HG03045 (cell line): ENCODE measurements at regions not wholly inside any gene's neighbourhood (a gene's known extent, or its start where the extent isn't known, plus 50 kb on each side); places are given as distances from the start of the nearest gene placed in this dataset.

ENCODE experiments used
- ATAC-seq: cut with Tn5 transposase; IDR thresholded peaks from one replicate; pipeline ENCODE4 v1.9.1; 2021; ENCODE audit warnings: mild to moderate bottlenecking, moderate library complexity; ENCODE audit not compliant: unreplicated experiment

DNA sequence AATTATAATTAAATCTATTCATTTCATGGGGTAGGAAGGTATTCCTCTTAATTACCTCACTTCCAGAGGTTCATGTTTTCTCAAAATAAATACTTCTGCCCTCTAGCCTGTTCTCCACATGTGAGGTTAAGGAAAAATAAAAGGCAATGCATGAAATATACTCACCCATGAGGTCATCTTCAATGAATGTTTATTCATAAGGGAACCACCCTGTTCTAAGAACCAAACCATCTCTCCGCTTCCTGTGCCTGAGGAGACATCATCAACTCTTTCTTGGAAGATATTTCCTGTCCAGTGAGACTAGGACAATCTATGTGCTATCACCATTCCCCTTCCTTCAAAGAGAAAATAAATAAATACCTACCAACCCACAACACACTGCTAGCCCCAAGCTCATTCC lies 513.7 kb upstream of the PLXNA2 start:
- no peak for ATAC-seq

DNA sequence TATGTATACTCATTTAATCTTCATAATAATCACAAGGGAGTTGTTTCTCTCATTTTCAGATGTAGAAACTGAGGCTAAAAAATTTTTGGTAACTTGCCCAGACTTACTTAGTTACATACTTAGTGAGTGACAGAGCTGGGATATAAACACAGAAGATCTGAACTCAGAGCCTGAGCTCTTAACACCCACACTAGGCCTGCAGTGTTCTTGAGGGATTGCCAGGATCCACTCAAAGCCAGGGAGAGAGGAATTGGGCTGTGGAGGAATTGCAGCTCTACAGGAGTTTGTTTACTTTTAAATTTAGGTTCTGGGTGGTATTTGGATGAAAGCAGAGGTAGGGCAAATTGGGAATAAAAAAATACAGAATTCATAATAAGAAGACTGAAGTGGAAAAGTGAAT lies 515.1 kb upstream of the PLXNA2 start:
- ATAC-seq, result no peak

DNA sequence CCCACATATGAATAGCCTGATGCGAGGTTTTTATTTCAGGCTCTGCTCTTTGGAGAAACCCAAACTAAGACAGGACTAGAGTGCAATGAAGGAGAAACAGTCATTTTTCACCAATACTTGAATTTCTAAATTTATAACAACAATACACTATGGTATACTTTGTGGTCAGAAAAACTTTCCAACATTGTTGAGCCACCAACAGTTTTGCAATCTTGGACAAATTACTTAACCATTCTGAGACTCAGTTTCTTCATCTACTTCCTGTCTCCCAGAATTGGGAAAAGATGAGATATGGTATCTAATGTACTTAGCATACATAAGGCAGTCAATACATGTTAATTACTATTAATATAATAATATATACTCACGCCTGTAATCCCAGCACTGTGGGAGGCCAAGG lies 519.8 kb upstream of the PLXNA2 start:
- ATAC-seq, result no peak

DNA sequence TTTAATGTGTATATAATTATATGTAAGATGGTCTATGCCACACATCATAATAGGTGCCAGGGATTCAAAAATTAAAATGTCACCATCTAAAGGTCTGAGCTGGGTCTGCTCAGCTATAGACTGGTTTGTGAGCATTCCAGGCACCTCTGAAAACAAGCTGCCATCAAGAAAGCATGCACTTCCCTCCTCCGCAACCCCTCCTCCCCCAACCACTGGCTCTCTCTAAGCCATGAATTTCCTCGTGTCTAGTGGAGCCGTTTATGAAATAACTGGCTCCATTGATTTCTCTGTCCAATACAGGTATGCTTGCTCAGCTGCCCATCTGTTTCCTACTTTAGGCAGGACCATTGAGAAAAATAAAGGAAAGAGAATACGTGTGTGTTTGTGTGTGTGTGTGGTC lies 522.6 kb upstream of the PLXNA2 start:
- ATAC-seq, result no peak

DNA sequence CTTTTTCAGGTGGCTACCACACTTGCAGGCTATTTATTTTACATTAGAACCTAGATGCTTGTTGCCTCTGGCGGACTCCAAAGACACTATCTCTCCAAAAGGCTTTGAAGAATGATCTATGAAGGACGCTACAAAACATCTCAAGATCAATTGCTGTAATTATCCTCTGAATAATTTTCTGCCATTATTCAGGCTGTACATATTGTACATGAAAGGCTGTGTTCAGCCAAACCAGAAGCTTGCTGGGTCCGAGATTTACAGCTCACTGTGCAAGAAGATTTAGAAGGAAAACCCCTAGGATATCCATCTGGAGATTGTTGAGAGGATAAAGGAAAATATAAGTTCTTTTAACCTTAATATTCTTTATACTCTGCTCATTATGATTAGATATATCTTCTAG lies 523.6 kb upstream of the PLXNA2 start:
- no peak for ATAC-seq

DNA sequence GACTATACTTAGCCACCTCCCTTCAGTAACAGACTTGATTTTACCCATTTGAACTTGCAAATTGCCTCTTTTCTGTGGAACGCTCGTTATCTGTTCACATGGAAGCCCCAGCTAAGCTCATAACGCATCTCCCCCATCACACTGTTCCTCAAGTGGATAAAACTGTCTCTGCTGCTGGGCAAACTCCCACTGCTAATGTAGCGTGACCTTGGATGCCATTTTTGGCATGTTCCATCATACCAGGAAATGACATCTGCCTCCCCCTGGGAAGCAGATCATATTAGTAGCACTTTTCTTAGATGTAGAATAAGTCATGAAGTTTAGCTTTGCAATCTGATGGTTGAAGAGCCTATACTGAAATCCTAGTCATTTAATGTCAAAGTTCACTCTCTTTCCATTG lies 528.7 kb upstream of the PLXNA2 start:
- no peak for ATAC-seq

DNA sequence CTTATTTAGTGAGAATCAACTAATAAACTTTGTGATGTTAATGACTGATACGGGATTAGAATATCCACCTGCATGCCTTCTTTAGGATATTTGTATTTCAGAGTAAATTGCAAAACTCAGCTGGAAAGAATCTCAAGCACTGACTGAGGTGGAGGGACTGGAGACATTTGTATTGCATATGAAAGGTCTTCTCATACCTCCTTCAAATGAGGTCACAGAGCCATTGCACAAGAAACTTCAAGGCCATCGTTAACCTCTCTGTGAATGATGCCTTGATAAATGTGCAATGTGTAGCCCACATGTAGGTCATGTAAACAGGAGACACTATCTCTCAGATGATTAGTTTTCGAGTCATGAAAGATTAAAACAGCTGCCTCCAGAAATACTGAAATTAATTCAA lies 531.7 kb upstream of the PLXNA2 start:
- no peak for ATAC-seq

DNA sequence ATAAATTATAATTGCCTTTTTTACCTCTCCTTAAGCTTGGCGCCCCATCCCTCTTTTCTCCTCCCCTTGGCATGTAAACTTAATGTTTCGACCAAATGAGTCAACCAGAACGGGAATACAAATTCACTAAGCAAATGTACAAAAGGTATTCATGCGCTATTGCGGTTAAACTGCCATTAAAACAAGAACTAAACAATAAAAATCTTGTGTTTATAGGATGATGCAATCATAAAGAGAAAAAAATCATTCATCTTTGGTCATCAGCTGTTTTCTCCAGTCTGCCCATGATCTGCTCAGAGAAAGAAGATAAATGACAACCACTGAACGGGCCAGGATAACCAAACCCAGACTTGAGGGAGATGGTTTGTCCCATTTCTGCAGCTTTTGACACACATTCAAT lies 534.2 kb upstream of the PLXNA2 start:
- no peak for ATAC-seq

DNA sequence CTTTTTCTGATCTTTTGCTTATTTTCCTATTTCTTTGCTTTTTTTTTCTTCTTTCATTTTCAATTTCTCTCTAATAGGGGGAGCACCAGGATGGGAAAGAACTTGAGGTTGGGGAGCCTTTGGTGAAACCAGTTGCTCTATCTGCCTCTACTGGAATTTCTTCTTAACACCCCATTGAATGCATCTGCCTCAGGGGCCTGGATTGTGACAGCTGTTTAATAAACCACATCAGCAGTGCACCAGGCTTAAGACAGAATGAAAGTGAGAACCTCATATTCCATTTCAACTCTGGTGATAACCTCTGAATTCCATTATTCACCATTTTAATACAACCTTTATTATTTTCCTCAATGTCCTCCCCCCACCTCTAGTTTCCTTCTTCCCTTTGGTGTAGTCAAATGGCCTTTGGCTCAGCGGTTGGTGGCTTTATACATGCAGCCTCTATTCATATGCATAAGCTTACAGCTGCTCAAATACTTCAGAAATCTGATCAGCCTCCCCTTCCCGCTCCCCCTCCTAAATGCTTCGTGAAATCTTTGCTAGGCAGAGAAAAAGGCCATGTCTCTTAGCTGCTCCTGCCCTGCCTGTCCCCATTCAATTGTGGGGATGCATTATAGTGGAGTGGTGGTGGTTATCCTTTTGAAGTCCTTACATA lies 537.3 kb upstream of the PLXNA2 start:
- ATAC-seq, result no peak

DNA sequence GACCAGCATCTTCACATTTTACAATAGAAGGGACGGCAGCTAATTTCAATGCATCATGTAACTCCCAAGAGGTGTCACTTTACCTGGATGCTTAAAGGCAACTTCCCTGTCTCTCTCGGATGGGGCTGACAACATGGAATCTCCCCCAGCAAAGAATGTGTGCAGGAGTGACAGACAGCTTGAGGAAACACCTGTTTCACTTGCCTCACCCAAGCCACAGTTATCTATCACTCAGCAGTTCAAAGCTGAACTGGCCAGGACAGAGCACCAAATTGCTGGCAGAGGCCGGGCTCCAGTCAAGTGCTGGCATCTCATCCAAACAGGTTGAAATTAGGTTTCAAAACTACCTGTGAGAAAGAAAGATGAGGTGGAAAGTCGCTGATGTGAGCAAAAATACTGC lies 538.0 kb upstream of the PLXNA2 start:
- ATAC-seq, result no peak

DNA sequence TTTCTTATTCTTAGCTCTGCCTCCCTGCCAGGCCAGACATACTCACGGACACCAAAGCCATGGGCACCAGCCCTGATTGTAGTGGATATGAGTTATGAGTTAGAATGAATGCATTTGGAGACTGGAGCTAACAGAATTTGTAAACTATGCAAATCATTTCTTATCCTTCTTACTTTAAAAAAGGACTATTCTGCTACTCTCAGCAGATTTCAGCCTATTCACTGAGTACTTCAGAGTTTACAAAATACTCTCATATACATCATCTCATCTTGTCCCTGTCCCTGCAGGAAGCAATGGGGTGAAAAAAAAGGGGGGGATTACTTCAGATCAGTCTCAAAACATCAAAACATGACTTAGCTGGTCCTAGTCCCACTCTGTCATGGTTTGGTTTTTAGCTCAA lies 541.4 kb upstream of the PLXNA2 start:
- ATAC-seq, result no peak

DNA sequence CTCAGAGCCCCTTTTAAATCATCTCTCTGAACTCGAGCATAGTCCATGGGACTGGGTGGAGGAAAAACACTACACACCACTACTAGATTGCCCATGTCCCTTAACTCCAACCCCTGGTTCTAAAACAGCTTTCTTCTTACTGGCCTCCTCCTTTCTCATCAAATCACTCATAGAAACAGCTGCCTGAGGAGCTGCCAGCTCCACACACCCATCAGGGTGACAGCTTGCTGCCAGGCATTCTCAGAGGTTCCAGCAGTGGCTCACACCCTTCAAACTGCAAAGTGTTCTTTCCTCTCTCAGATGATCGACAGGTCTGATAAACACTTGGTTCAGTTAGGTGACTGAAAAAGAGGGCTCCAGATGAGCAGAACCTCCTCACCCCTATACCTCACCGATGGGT lies 543.0 kb upstream of the PLXNA2 start:
- no peak for ATAC-seq

DNA sequence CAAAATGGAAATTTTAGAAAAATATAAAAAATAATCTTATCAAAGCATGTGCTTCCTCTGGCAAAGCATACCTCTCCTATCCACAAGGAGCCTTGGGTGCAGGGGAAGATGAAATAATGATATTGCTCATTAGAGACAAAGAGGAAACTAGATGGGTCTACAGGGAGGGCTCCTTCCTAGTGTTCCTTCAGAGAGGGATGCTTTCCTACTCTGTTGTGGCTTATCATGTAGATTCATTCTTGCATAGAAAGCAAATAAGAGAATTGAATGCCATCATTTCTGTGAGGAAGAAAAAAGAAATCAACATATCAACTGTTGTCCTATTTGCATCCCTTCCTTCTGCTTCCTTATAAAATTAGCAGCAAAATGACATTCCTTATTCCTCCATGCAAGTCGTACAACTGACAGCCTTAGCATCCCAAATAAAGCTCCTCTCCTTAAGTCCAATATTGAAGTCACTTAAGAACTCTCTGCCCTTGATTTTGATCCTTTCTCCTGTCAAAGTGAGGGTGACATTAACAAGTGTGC lies 543.9 kb upstream of the PLXNA2 start:
- ATAC-seq, result no peak

DNA sequence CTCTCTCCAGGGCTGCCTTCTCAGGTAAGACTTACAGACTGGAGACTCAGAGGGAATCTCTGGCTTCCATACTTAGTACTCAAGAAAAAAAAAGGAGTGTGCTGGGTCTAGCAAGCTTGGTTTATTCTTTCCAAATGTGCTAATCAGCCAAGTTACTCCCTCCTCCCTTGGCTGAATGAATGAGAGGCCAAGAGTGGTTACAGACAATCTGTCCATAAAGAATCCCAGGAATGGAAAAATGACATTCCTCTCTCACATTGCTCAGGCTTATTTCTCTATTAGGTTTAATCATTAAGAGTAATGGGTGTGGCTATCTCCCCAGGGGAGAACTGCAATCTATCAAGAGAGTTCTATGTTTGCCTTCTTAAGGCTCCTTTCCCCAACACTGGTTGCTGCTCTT lies 547.3 kb upstream of the PLXNA2 start:
- ATAC-seq, result no peak

DNA sequence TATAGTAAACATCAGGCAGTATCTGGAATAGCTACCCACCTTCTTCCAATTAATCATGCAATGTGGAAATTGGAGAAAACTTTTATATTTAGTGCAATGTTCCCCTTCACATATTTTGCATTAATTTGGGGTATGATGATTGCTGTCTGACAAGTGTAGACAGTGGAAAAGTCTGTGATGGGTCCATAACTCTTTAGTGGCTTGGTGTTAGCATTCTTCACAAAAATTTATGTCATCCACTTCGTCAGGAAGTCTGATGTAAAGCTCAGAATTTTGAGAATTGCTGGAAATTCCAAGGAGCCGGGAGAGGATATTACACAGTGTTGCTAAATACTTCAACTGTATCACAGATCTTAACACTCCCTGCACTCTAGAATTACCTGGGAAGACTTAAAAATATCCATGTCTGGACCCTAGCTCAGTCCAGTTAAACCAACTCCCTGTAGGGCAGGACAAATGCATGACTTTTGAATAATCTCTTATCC lies 549.7 kb upstream of the PLXNA2 start:
- ATAC-seq, result no peak

DNA sequence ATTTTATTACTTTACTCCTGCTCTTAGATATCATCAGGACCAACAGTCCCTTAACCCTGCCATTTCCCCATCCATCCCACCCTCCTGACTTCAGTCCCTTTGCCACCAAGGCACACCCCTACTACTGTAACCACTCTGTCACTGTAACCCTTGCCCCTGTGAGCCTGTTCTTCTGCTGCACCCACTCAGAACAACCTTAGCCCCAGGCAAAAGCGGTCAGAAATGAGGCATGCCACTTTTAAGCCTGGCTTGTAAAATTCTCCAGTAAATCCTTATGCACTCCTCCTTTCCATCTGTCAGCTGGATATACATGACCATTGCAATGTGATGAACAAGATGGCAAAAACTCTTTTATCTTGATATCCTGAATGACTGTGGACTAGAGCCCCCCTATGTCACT lies 555.0 kb upstream of the PLXNA2 start:
- ATAC-seq, result no peak

DNA sequence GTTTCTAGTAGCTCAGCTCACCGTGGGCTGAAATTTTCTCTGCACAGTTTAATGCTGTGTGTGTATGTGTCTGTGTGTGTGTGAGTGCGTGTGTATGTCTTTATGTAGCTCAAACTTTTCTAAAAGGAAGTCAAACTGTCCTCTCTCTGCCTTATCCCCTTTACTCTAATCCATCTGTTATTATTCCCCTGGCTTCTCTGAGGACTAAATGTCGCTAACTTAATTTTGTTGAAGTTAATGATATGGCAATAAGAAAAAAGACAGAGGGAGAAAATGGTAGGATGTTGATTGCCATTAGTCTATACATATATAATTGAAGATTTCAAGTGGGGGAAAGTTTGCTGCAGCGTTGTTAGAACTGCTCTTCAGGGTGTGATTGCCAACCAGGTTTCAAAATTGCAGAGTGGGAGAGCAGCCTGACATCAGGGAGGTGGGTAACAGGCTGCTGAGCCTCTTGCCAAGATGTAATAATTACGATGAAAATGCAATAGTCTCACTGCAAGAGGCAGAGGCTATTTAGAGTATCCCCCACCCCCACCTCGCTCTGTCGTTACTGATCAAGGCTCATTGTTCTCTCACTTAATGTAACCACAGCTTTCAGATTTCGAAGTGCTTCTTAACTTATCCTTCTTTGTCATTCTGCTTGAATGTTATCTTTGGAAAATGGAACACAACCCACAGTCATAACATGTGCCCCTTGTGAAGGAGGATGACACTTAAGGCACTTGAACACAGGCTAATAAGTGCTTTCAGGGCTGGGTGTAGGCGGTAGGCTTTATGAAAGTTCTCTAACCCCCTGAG lies 559.0 kb upstream of the PLXNA2 start:
- no peak for ATAC-seq

DNA sequence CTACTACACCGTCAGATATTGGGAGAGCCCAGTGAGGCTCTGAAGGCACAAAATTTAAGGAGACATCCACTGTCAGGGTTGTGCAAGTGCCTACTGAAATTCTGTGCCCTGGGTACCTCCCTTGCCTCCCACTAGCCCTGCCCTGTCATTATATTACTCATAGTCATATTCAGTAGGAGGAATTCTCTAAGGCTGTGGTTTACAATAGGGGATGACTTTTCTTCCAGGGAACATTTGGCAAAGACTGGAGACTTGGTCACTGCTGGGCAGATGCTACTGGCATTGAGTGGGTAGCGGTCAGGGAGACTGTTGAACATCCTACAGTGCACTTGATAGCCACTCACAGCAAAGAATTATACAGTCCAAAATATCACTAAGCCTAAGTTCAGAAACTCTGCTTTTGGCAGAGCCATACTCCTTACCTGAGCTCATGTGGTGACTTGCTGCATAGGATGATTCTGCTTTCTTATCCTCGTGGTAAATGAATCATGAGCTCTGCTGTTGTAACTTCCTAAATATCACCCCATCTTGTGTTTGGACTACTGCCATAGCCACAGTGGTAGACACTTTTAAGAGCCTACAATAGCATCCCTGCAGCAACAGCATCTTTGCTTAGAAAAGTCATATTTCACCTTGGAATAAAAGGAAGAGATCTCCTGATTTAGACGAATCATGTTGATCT lies 563.4 kb upstream of the PLXNA2 start:
- ATAC-seq, result no peak

DNA sequence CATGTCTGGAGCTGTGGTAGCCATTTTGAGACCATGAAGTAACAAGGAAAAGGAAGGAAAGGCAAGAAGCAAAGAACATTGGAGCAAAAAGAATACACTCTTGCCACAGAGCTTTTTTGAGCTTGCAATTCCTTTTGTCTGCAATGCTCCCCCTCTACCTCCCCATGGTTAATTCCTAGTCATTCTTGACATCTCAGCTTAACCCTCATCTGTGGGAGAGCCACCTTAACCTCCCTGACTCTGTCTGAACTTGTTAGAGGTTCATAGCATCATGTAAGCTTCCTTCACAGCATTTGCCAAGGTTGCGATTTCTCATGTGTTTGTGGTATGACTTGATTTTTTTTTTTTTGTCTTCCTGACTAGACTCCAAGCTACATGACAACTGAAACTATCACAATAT lies 564.1 kb upstream of the PLXNA2 start:
- no peak for ATAC-seq

DNA sequence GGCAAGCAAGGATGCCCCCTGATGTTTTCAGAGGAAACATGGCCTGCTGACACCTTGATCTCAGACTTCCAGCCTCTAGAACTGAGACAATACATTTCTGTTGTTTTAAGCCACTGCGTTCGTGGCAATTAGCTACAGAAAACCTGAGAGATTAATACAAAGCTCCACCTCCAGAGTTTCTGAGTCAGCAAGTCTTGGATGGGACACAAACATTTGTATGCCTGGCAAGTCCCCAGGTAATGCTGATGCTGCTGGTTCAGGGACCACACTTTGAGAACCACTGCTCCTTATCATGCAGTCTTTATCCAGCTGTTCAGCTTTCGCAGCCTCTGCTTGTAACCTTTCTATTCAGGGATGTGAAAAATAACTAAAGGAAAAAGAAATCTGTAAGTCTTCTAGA lies 565.7 kb upstream of the PLXNA2 start:
- no peak for ATAC-seq

DNA sequence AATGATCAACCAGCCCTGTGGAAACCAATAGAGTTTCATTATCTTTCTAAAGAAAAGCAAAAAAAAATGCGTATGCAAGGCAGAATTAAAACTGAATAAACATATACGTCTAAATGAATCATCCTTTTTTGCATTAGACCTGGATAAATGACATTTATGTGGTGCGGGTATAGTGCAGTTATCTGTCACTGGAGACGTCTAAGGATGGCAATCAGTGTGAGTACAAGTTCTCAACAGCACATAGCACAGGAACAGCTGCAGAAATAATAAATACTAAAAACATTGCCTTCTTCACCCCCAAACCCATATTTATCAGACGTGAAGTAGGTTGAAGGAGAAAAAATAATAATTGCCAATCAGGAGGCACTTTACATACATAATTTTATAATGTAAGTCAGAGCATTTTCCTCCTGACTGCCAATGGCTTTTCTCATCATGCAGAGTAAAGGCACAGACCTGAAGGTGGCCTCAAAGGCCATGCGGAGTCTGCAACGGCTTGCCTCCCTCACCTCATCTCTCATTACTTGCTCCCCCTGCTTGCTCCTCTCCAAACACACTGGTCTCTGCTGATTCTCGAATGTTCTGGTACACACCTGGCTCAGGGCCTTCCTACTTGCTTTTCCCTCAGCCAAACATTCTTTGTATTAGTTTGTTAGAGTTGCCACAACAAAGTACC lies 574.7 kb upstream of the PLXNA2 start:
- ATAC-seq, result no peak
